GM12892 (cell line): ENCODE measurements at regions not wholly inside any gene's neighbourhood (a gene's known extent, or its start where the extent isn't known, plus 50 kb on each side); places are given as distances from the start of the nearest gene placed in this dataset.

ENCODE experiments used
- POLR2A ChIP-seq: IDR thresholded peaks from 2 replicates; pipeline ENCODE4 v1.6.1; 2011; ENCODE audit warnings: low read depth, low read length, control low read depth
- POLR2AphosphoS5 ChIP-seq: IDR thresholded peaks from 2 replicates; pipeline ENCODE4 v1.6.1; 2011; ENCODE audit warnings: low read depth, low read length, control low read depth

- TF ChIP-seq POLR2A = no peak
- TF ChIP-seq POLR2AphosphoS5 = no peak
These were observed 532.2 kb upstream of the API5 start for GRCh38 chr11:42779555-42779954.
